GM19452 (cell line): ENCODE measurements at regions not wholly inside any gene's neighbourhood (a gene's known extent, or its start where the extent isn't known, plus 50 kb on each side); places are given as distances from the start of the nearest gene placed in this dataset.

Experiments used
- ATAC-seq: cut with Tn5 transposase; IDR thresholded peaks from one replicate; pipeline ENCODE4 v1.9.1; 2021; ENCODE audit not compliant: unreplicated experiment

GRCh38 chr16:86305440-86305839 lies 204.9 kb upstream of the FOXF1 start:
- no peak for ATAC-seq

GRCh38 chr16:86306011-86306644 lies 204.2 kb upstream of the FOXF1 start:
- ATAC-seq = no peak

DNA sequence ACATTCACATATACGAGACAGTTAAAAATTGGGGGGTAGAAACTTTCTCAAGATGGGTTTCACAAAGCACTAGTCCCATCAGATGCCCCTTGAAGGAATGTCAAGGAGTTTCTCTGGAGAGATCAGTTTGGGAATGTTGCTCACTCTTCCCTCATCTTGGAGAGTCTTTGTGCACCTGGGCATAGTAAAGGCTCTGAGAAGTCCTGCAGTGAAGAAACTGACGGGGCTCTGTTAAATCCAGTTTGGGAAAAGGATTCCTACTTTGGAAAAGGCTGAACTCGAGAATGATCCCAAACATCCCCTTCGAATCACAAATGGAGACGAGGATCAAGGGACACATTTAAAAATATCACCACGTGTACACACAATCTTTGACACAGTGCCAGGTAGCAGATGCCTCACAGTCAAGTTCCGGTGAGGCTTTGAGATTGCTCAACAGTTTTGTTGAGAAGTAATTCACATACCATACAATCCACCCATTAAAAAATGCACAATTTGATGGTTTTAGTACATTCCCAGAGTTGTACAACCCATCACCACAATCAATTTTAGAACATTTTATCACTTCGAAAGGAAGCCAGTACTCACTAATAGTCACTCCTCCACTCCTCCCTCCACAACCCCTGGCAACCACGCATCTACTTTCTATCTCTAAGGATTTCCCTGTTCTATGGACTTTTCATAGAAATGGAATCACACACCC lies 203.4 kb upstream of the FOXF1 start:
- ATAC-seq = no peak

GRCh38 chr16:86307514-86307903 lies 202.8 kb upstream of the FOXF1 start:
- no peak for ATAC-seq

GRCh38 chr16:86308514-86308913 lies 201.8 kb upstream of the FOXF1 start:
- ATAC-seq = no peak

DNA sequence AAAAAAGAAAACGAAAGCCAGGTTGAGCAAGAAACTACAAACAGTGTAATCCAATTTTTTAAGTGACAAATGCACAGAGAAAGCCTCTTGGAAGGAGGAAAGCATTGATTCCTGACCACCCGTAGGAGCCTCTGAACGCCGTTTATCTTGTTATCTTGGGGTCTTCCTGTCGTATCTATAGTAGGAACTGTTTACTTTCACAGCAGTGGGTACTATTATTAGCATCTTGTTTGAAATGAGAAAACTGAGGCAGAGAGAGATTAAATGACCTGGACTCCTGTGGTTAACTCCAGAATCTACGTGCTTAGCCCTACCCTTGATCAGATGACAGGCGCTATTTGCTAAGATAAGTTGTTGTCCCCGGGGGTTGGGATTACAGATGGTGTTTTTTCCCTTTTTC lies 196.7 kb upstream of the FOXF1 start:
- ATAC-seq = no peak

- no peak for ATAC-seq
These were observed 195.8 kb upstream of the FOXF1 start for GRCh38 chr16:86314402-86315025.

DNA sequence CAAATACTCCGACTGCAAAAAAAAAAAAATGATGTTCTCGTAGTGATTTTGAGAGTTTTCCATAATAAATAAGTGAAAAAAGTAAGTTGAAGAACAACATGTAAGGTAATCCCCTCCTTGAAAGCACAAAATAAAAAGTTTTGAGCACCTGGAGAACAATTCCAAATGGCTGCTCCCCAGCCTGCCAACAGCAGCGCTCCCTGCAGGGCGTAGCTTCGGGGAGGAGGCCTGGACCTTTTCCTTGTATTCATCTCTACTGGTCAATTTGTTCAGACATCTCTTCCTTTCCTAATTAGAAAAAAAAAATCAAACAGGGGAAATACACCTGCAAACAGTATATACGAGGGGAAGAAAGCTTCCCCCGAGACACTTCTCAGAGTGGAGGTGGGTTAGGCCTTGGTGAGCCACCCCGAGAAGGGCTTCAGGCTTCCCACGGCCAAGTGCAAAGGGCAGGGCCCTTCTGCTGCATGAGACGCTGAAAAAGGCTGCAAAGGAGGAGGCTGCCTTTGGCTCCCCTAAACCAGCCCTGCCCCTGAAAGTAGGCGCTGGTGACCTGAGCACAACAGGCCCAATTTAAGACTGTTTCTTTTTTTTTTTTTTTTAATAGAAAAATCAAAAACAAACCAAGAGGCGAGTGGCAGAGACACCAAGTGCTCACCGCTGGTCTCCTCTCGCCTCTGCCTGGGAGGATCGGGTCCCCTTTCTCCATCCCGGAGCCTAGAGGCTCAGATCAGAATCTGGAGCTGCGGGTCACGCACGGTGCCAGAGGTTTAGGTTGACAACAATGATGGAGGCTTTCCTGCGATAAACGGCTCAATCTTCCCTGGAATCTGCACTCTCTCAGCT lies 193.1 kb upstream of the FOXF1 start:
- no peak for ATAC-seq

- no peak for ATAC-seq
These were observed 192.3 kb upstream of the FOXF1 start for GRCh38 chr16:86317813-86318650.

DNA sequence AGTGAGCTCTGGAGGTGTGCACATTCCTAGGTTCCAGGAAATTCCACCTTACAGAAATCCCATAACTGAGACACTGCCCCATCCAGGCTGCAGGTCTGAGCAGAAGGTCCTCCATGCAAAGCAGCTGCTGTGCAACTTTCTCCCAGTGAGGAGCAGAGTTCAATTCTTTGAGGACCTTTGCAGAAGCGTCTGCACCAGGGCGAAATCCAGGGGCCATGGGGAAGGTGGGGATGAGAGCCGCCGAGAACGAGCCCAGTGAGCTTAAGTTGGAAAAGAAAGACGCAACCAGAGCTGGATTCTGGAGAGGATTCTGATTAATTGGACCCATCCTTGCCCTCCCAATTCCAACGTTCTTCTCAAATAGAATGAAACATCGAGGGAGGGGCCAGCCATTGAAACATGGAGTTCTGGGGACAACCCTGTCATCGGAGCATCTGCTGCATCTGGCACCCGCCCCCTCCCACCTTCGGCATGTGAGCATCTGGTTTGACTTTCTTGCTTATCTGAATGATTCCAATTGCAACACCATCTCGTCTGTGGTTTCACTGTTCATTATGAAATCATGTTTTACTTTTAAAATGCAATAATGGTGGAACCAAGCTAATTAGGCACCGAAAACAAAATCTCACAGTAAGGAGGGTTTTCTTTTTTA lies 190.6 kb upstream of the FOXF1 start:
- ATAC-seq = no peak

- ATAC-seq = no peak
These were observed 190.1 kb upstream of the FOXF1 start for GRCh38 chr16:86320237-86320595.

DNA sequence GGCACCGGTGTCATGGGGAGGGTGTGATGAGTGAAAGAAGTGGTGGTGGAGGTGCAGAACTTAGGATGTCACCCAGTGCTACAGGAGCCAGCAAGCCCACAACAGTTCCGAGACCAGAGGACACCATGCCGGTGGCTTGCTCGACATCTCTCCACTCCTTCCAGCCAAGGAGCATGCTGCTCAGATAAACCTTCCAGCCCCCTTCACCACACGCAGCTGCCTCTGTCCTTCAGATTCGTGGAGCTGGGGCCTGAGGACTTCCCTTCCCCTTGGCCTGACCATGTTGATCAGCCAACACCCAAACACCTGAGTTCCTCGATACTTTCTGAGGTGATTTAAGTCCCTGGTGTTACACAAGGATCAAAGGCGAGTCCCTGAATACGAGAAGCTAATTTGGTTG lies 188.8 kb upstream of the FOXF1 start:
- no peak for ATAC-seq

DNA sequence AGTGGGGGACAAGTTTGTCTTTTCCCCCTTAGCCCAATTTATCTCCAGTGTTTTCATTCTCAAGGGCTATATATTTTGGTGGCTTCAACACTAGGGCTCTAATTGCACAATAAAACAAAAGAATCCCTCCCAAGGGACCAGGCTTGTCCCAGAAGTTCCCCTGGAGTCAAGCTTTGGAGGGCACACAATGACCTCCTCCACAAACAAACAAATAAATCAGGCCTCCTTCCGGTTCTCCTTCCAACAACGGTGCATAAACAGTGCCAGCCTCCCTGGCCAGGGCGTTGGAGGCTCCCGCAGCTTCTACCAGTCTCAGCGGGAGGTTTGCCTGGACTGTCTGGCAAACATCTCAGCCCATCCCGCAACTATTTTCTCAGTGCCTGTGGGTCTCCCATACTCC lies 188.0 kb upstream of the FOXF1 start:
- no peak for ATAC-seq

DNA sequence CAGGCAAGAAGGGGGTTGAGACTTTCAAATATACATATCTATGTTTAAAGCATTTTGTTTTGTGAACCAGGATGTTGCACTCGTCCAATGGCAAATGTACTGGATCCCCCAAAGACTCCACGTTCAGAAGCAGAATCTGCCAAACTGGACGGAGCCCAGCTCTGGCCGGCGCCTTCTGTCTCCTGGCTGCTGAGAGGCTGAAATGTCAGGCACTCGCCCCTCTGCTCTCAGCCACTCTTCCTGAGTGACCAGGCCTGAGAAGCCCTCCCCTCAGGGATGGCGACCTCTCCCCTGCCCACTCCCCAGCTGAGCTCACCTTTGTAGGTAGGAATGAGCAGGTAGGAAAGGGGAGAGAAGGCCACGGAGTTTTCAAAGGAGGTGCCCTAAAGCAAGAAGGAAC lies 187.5 kb upstream of the FOXF1 start:
- no peak for ATAC-seq

DNA sequence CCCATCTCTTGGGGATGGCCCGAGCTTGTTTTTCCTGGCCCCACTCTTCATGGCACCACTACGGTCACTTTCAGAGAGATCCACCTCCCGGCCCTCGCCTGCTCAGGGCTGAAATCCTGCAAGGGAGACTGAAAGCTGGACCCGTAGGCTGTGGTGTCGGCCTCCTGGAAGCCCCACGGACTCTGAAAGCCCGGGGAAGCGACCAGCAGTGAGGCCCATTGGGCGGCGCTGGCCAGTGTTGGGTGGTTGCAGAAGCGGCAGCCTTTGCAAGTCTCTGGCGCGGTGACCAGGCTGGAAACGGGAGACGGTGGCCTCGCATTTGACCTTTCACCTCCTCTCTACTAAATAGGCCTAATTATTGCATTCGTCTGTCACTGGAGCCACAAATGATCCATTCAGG lies 186.0 kb upstream of the FOXF1 start:
- ATAC-seq = no peak

GRCh38 chr16:86325360-86325759 lies 185.0 kb upstream of the FOXF1 start:
- no peak for ATAC-seq

GRCh38 chr16:86325895-86326294 lies 184.4 kb upstream of the FOXF1 start:
- ATAC-seq = no peak

GRCh38 chr16:86327321-86327720 lies 183.0 kb upstream of the FOXF1 start:
- ATAC-seq = no peak

GRCh38 chr16:86330906-86331305 lies 179.4 kb upstream of the FOXF1 start:
- ATAC-seq = no peak

DNA sequence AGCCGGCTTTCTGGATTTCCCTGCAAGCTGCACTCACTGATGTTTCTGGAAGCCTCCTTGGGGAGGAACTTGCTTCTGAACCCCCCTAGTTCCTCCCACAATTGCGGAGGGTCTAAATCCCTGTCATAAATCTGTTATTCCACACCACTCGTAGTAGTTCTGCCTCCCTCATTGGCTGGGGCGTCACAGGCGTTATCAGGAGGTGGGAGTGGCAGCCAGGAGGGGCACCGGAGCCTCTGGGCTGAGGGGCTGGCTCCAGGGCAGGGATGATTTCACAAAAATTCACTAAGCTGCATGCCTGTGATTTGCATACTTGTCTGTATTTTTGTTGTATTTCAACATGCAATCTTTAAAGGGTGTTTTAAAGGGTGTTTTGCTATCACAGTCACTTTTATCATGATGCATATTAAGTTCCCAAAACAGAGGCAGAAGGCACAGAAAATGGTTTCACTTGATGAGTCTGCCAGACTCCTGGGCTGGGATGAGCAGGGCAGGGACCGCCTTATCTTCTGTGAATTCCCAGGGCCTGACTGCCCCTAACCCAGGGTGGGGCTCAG lies 176.2 kb upstream of the FOXF1 start:
- ATAC-seq = no peak
